ENCODE measurements at regions not wholly inside any gene's neighbourhood (a gene's known extent, or its start where the extent isn't known, plus 50 kb on each side); places are given as distances from the start of the nearest gene placed in this dataset.

DNA sequence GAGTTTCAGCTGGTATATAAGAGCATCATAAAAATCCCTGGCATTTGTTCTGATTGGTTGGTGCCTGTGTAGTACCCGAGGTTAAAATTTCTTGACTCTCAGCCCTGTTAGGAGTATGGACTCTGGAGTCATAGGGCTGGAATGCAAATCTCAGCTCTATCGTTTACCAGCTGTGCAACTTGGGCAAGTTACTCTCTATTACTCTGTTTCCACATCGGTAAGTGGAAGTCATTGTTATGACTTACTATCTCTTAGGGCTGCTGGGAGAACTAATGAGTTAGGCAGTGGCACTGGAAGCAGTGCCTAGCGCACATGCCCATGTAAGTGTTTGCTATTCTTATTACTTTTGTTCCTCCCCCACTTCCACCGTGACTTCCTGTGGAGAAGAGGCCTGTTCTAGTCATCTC is 141.6 kb downstream of the BOD1 start:
- ChIA-PET POLR2A (interaction anchor here (1.4 kb wide), 2 partner anchors 20 to 146 kb away, joined by 7 to 9 read pairs; partner anchors contain the start of gene STC2), CTCF (interaction anchor here (0.9 to 3.1 kb wide), 13 partner anchors 10 to 181 kb away, joined by 3 to 16 read pairs (median 4); no protein-coding TSS in a partner anchor)
- no peaks in the 10 kb centered on the region for H3K27me3 ChIP-seq (ENCODE audit: control insufficient read depth, insufficient read depth, low read length)
- DNase-seq (ENCODE audit: low read depth), result no peak
- no peak overlapping the region for H3K4me3 ChIP-seq (ENCODE audit: low read depth, low read length)
- TF ChIP-seq, protein P1, sequence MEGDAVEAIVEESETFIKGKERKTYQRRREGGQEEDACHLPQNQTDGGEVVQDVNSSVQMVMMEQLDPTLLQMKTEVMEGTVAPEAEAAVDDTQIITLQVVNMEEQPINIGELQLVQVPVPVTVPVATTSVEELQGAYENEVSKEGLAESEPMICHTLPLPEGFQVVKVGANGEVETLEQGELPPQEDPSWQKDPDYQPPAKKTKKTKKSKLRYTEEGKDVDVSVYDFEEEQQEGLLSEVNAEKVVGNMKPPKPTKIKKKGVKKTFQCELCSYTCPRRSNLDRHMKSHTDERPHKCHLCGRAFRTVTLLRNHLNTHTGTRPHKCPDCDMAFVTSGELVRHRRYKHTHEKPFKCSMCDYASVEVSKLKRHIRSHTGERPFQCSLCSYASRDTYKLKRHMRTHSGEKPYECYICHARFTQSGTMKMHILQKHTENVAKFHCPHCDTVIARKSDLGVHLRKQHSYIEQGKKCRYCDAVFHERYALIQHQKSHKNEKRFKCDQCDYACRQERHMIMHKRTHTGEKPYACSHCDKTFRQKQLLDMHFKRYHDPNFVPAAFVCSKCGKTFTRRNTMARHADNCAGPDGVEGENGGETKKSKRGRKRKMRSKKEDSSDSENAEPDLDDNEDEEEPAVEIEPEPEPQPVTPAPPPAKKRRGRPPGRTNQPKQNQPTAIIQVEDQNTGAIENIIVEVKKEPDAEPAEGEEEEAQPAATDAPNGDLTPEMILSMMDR (IDR thresholded peaks at IDR 0.05; ENCODE audit: insufficient read depth, low read depth, low read length), result no peak
- no peaks in the 10 kb centered on the region for H3K36me3 ChIP-seq (ENCODE audit: control insufficient read depth, insufficient read depth, low read length)

DNA sequence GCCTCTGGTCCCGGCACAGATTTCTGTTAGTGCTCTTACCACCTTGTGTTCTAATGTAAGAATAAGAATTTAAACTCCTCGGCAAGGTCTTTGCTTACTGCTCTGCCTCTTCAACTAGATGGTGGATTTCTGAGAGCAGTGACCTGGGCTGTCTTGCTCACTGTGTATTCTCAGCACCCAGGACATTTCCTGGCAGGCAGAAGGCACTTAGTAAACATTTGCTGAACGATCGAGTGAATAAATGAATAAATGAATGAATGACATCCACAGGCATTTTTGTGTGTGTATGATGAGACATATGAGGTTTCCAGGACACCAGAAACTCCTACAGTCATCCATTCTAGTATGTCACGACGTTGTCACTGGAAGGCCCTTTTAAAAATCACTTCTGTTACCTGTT is 143.2 kb downstream of the BOD1 start:
- TF ChIP-seq, protein P1 (IDR thresholded peaks at IDR 0.05; ENCODE audit: insufficient read depth, low read depth, low read length), result no peak
- Histone ChIP-seq H3K36me3 (ENCODE audit: control insufficient read depth, insufficient read depth, low read length) (no peaks in the 10 kb centered on the region), H3K4me3 (ENCODE audit: low read depth, low read length) (no peak overlapping the region), H3K27me3 (ENCODE audit: control insufficient read depth, insufficient read depth, low read length) (no peaks in the 10 kb centered on the region)
- no peak for DNase-seq (ENCODE audit: low read depth)
- ChIA-PET POLR2A (interaction anchor here (1.2 to 1.5 kb wide), 2 partner anchors 18 to 147 kb away, joined by 4 read pairs; no protein-coding TSS in a partner anchor), CTCF (interaction anchor here (1.0 to 3.1 kb wide), 6 partner anchors 13 to 179 kb away, joined by 3 to 16 read pairs (median 6); no protein-coding TSS in a partner anchor)

DNA sequence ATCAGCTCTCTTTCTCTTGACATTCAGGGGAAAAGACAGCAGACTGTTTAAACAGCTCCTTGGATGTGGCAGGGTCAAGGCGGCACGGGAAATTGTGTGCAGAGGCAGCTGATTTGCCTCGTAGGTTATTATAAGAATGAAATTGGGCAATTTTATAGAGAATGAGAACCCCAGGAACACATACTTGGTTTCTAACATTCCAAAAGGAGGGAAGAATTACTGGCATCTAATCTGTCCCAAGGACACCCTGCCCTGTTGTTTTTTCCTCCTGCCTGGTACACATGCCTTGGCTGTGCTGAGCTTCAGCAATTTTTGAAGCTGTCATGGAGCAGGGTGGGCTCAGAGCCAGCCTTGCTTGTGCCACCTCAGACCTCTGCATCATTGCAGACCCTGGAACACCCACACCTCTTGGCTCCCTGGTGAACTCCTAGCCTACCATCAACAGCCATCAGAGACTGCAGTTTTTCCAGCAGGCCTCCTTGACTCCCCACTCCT is 143.6 kb downstream of the BOD1 start:
- Histone ChIP-seq H3K36me3 (ENCODE audit: control insufficient read depth, insufficient read depth, low read length) (no peaks in the 10 kb centered on the region), H3K27me3 (ENCODE audit: control insufficient read depth, insufficient read depth, low read length) (no peaks in the 10 kb centered on the region), H3K4me3 (ENCODE audit: low read depth, low read length) (no peak overlapping the region)
- TF ChIP-seq, protein P1 (IDR thresholded peaks at IDR 0.05; ENCODE audit: insufficient read depth, low read depth, low read length), result no peak
- CTCF ChIA-PET, result interaction anchor here (0.7 to 3.1 kb wide), 9 partner anchors 12 to 179 kb away, joined by 3 to 16 read pairs (median 4); no protein-coding TSS in a partner anchor
- no peak for DNase-seq (ENCODE audit: low read depth)
- POLR2A ChIA-PET, result interaction anchor here (0.5 to 1.5 kb wide), 4 partner anchors 17 to 146 kb away, joined by 4 to 5 read pairs (median 4); partner anchors contain the start of gene STC2

DNA sequence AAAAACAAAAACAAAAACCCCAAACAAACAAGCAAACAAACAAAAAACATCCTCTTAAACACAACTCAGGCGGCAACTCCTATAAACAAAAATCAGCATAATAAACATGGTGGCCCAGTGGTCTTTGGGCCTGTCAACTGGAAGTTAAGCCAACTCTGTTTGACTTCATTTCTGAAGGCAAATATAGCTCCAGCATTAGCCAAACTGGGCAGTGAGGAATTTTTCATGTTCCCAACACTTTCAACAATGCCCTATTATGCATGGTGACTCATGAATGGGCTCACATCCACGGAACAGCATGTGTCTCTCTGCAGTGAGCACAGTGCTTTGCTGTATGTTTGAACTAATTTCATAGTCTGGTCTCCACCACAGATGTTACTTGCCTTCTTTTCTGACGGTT is 143.9 kb upstream of the STC2 start:
- H3K4me3 ChIP-seq (ENCODE audit: low read depth, low read length), result no peak overlapping the region
- no peaks in the 10 kb centered on the region for H3K27me3 ChIP-seq (ENCODE audit: control insufficient read depth, insufficient read depth, low read length)
- CTCF ChIA-PET, result interaction anchor here (0.7 to 3.1 kb wide), 7 partner anchors 17 to 178 kb away, joined by 3 to 11 read pairs (median 4); no protein-coding TSS in a partner anchor
- DNase-seq (ENCODE audit: low read depth), result peak; percentile 95
- H3K36me3 ChIP-seq (ENCODE audit: control insufficient read depth, insufficient read depth, low read length), result no peaks in the 10 kb centered on the region
- TF ChIP-seq, protein P1 (IDR thresholded peaks at IDR 0.05; ENCODE audit: insufficient read depth, low read depth, low read length), result no peak
- POLR2A ChIA-PET, result interaction anchor here (0.5 to 1.5 kb wide), 4 partner anchors 17 to 146 kb away, joined by 4 to 5 read pairs (median 4); partner anchors contain the start of gene STC2

DNA sequence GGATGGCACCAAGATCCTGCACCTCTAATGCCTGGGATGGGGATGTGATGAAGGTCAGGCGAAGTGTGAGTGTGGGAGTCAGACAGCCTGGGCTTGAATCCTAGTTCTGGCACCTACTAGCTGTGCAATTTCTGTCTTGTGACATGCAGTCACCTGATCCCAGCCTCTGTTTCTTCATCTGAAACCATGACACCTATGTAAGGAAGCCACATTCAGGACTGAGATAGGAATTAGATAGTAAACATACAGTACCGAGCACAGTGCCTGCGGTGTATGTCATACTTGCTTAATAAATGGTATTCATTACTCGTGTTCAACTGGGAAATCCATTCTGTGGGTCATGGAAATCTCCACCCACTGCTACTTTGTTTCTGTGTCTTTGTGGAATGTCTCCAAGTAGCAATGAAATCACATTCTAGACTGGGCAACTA is 140.6 kb upstream of the STC2 start:
- Histone ChIP-seq H3K27me3 (ENCODE audit: control insufficient read depth, insufficient read depth, low read length) (no peaks in the 10 kb centered on the region), H3K36me3 (ENCODE audit: control insufficient read depth, insufficient read depth, low read length) (no peaks in the 10 kb centered on the region), H3K4me3 (ENCODE audit: low read depth, low read length) (no peak overlapping the region)
- DNase-seq (ENCODE audit: low read depth), result no peak
- TF ChIP-seq, protein P1 (IDR thresholded peaks at IDR 0.05; ENCODE audit: insufficient read depth, low read depth, low read length), result no peak
- ChIA-PET CTCF (interaction anchor here (0.8 kb wide), 1 partner anchor 9 kb away, joined by 5 read pairs; no protein-coding TSS in a partner anchor), POLR2A (no interaction called here)

Measured in BJ (cell line).